ENCODE measurements at regions not wholly inside any gene's neighbourhood (a gene's known extent, or its start where the extent isn't known, plus 50 kb on each side); places are given as distances from the start of the nearest gene placed in this dataset.

GRCh38 chr4:162852642-162853041 is 314.0 kb downstream of the NAF1 start:
- no peak for TF ChIP-seq REST (IDR thresholded peaks at IDR 0.05; ENCODE audit: unreplicated experiment)
- TF ChIP-seq, protein P1, sequence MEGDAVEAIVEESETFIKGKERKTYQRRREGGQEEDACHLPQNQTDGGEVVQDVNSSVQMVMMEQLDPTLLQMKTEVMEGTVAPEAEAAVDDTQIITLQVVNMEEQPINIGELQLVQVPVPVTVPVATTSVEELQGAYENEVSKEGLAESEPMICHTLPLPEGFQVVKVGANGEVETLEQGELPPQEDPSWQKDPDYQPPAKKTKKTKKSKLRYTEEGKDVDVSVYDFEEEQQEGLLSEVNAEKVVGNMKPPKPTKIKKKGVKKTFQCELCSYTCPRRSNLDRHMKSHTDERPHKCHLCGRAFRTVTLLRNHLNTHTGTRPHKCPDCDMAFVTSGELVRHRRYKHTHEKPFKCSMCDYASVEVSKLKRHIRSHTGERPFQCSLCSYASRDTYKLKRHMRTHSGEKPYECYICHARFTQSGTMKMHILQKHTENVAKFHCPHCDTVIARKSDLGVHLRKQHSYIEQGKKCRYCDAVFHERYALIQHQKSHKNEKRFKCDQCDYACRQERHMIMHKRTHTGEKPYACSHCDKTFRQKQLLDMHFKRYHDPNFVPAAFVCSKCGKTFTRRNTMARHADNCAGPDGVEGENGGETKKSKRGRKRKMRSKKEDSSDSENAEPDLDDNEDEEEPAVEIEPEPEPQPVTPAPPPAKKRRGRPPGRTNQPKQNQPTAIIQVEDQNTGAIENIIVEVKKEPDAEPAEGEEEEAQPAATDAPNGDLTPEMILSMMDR (conservative IDR thresholded peaks at IDR 0.05; ENCODE audit: low read depth in 2 of 2), result peak; percentile 30 to 74
- TF ChIP-seq EZH2 (IDR thresholded peaks at IDR 0.05; ENCODE audit: low read depth, unreplicated experiment), result no peak
- TF ChIP-seq, protein P2, sequence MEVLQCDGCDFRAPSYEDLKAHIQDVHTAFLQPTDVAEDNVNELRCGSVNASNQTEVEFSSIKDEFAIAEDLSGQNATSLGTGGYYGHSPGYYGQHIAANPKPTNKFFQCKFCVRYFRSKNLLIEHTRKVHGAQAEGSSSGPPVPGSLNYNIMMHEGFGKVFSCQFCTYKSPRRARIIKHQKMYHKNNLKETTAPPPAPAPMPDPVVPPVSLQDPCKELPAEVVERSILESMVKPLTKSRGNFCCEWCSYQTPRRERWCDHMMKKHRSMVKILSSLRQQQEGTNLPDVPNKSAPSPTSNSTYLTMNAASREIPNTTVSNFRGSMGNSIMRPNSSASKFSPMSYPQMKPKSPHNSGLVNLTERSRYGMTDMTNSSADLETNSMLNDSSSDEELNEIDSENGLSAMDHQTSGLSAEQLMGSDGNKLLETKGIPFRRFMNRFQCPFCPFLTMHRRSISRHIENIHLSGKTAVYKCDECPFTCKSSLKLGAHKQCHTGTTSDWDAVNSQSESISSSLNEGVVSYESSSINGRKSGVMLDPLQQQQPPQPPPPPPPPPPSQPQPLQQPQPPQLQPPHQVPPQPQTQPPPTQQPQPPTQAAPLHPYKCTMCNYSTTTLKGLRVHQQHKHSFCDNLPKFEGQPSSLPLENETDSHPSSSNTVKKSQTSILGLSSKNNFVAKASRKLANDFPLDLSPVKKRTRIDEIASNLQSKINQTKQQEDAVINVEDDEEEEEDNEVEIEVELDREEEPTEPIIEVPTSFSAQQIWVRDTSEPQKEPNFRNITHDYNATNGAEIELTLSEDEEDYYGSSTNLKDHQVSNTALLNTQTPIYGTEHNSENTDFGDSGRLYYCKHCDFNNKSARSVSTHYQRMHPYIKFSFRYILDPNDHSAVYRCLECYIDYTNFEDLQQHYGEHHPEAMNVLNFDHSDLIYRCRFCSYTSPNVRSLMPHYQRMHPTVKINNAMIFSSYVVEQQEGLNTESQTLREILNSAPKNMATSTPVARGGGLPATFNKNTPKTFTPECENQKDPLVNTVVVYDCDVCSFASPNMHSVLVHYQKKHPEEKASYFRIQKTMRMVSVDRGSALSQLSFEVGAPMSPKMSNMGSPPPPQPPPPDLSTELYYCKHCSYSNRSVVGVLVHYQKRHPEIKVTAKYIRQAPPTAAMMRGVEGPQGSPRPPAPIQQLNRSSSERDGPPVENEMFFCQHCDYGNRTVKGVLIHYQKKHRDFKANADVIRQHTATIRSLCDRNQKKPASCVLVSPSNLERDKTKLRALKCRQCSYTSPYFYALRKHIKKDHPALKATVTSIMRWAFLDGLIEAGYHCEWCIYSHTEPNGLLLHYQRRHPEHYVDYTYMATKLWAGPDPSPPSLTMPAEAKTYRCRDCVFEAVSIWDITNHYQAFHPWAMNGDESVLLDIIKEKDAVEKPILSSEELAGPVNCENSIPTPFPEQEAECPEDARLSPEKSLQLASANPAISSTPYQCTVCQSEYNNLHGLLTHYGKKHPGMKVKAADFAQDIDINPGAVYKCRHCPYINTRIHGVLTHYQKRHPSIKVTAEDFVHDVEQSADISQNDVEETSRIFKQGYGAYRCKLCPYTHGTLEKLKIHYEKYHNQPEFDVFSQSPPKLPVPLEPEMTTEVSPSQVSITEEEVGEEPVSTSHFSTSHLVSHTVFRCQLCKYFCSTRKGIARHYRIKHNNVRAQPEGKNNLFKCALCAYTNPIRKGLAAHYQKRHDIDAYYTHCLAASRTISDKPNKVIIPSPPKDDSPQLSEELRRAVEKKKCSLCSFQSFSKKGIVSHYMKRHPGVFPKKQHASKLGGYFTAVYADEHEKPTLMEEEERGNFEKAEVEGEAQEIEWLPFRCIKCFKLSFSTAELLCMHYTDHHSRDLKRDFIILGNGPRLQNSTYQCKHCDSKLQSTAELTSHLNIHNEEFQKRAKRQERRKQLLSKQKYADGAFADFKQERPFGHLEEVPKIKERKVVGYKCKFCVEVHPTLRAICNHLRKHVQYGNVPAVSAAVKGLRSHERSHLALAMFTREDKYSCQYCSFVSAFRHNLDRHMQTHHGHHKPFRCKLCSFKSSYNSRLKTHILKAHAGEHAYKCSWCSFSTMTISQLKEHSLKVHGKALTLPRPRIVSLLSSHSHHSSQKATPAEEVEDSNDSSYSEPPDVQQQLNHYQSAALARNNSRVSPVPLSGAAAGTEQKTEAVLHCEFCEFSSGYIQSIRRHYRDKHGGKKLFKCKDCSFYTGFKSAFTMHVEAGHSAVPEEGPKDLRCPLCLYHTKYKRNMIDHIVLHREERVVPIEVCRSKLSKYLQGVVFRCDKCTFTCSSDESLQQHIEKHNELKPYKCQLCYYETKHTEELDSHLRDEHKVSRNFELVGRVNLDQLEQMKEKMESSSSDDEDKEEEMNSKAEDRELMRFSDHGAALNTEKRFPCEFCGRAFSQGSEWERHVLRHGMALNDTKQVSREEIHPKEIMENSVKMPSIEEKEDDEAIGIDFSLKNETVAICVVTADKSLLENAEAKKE (CRISPR knock-in tag; IDR thresholded peaks at IDR 0.05), result no peak
- TF ChIP-seq, protein P3, sequence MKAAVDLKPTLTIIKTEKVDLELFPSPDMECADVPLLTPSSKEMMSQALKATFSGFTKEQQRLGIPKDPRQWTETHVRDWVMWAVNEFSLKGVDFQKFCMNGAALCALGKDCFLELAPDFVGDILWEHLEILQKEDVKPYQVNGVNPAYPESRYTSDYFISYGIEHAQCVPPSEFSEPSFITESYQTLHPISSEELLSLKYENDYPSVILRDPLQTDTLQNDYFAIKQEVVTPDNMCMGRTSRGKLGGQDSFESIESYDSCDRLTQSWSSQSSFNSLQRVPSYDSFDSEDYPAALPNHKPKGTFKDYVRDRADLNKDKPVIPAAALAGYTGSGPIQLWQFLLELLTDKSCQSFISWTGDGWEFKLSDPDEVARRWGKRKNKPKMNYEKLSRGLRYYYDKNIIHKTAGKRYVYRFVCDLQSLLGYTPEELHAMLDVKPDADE (IDR thresholded peaks at IDR 0.05), result no peak
- TF ChIP-seq EZH2phosphoT487 (IDR thresholded peaks at IDR 0.05; ENCODE audit: unreplicated experiment), result no peak
- no peak for TF ChIP-seq POLR2AphosphoS5 (IDR thresholded peaks at IDR 0.05; ENCODE audit: low read depth)
